ENCODE measurements at regions not wholly inside any gene's neighbourhood (a gene's known extent, or its start where the extent isn't known, plus 50 kb on each side); places are given as distances from the start of the nearest gene placed in this dataset.

GRCh38 chr5:82699737-82700136 is 377.5 kb downstream of the TMEM167A start:
- TF ChIP-seq EZH2 (IDR thresholded peaks at IDR 0.05; ENCODE audit: borderline replicate concordance, low read depth, low read length), result no peak
- TF ChIP-seq GABPB1 (CRISPR knock-in tag; IDR thresholded peaks at IDR 0.05), result no peak
